ENCODE measurements at regions not wholly inside any gene's neighbourhood (a gene's known extent, or its start where the extent isn't known, plus 50 kb on each side); places are given as distances from the start of the nearest gene placed in this dataset.
A peak's percentile ranks its signal among the peaks of the same experiment; 100 is the strongest.
"Not testable (repeated sequence)": the region's sequence is repeated elsewhere in the genome, so short reads cannot be mapped to it uniquely, and the experiment has no call there.

GRCh38 chr22:45090497-45090910 is 73.2 kb upstream of the NUP50 start:
- DNase-seq (ENCODE audit: low read depth, low spot score) = no peak
- H3K27ac ChIP-seq (ENCODE audit: low read depth, low read length) = no peak overlapping the region
- H3K9me3 ChIP-seq (ENCODE audit: control insufficient read depth, insufficient read depth, low read length) = peaks cover 5% of the 10 kb centered on the region
- H3K4me3 ChIP-seq (ENCODE audit: low read depth, low read length) = no peak overlapping the region
- ChIA-PET POLR2A (interaction anchor here (0.7 to 0.8 kb wide), 5 partner anchors 12 to 274 kb away, joined by 3 to 4 read pairs (median 3); no protein-coding TSS in a partner anchor), CTCF (interaction anchor here (0.7 to 1.5 kb wide), 2 partner anchors 270 to 354 kb away, joined by 4 to 5 read pairs; no protein-coding TSS in a partner anchor)
- TF ChIP-seq CTCF (IDR thresholded peaks at IDR 0.05; ENCODE audit: low read depth, low read length) = peak; percentile 33
- peaks cover 44% of the 10 kb centered on the region for H3K27me3 ChIP-seq (ENCODE audit: control insufficient read depth, insufficient read depth, low read length)

- Histone ChIP-seq H3K4me3 (ENCODE audit: low read depth, low read length) (no peak overlapping the region), H3K9me3 (ENCODE audit: control insufficient read depth, insufficient read depth, low read length) (peaks cover 5% of the 10 kb centered on the region), H3K27me3 (ENCODE audit: control insufficient read depth, insufficient read depth, low read length) (peaks cover 43% of the 10 kb centered on the region), H3K27ac (ENCODE audit: low read depth, low read length) (no peak overlapping the region)
- CTCF ChIA-PET = interaction anchor here (1.5 kb wide), 1 partner anchor 271 kb away, joined by 5 read pairs; no protein-coding TSS in a partner anchor
- DNase-seq (ENCODE audit: low read depth, low spot score) = no peak
- TF ChIP-seq CTCF (IDR thresholded peaks at IDR 0.05; ENCODE audit: low read depth, low read length) = no peak
- POLR2A ChIA-PET = interaction anchor here (0.8 kb wide), 1 partner anchor 127 kb away, joined by 3 read pairs; no protein-coding TSS in a partner anchor
Observed at GRCh38 chr22:45091254-45091854, 72.4 kb upstream of the NUP50 start.

GRCh38 chr22:45091875-45092274 is 71.8 kb upstream of the NUP50 start:
- H3K9me3 ChIP-seq (ENCODE audit: control insufficient read depth, insufficient read depth, low read length); H3K27ac ChIP-seq (ENCODE audit: low read depth, low read length); H3K4me3 ChIP-seq (ENCODE audit: low read depth, low read length); DNase-seq (ENCODE audit: low read depth, low spot score); POLR2A ChIA-PET; CTCF ChIA-PET: not testable (repeated sequence)
- H3K27me3 ChIP-seq (ENCODE audit: control insufficient read depth, insufficient read depth, low read length) = peaks cover 43% of the 10 kb centered on the region

- Histone ChIP-seq H3K27me3 (ENCODE audit: control insufficient read depth, insufficient read depth, low read length) (peaks cover 40% of the 10 kb centered on the region), H3K27ac (ENCODE audit: low read depth, low read length) (no peak overlapping the region), H3K4me3 (ENCODE audit: low read depth, low read length) (no peak overlapping the region), H3K9me3 (ENCODE audit: control insufficient read depth, insufficient read depth, low read length) (peaks cover 5% of the 10 kb centered on the region)
- DNase-seq (ENCODE audit: low read depth, low spot score) = no peak
- CTCF ChIA-PET = no interaction called here
- POLR2A ChIA-PET = no interaction called here
- TF ChIP-seq CTCF (IDR thresholded peaks at IDR 0.05; ENCODE audit: low read depth, low read length) = no peak
Observed at GRCh38 chr22:45092644-45093043, 71.1 kb upstream of the NUP50 start.

GRCh38 chr22:45093609-45094008 is 70.1 kb upstream of the NUP50 start:
- POLR2A ChIA-PET = no interaction called here
- Histone ChIP-seq H3K27me3 (ENCODE audit: control insufficient read depth, insufficient read depth, low read length) (peaks cover 38% of the 10 kb centered on the region), H3K27ac (ENCODE audit: low read depth, low read length) (no peak overlapping the region), H3K9me3 (ENCODE audit: control insufficient read depth, insufficient read depth, low read length) (peaks cover 5% of the 10 kb centered on the region), H3K4me3 (ENCODE audit: low read depth, low read length) (no peak overlapping the region)
- no peak for TF ChIP-seq CTCF (IDR thresholded peaks at IDR 0.05; ENCODE audit: low read depth, low read length)
- CTCF ChIA-PET = interaction anchor here (0.6 kb wide), 1 partner anchor 10 kb away, joined by 3 read pairs; no protein-coding TSS in a partner anchor
- no peak for DNase-seq (ENCODE audit: low read depth, low spot score)

Measured in AG04450 (cell line).